ENCODE measurements at regions not wholly inside any gene's neighbourhood (a gene's known extent, or its start where the extent isn't known, plus 50 kb on each side); places are given as distances from the start of the nearest gene placed in this dataset.
"Not testable (repeated sequence)": the region's sequence is repeated elsewhere in the genome, so short reads cannot be mapped to it uniquely, and the experiment has no call there.

DNA sequence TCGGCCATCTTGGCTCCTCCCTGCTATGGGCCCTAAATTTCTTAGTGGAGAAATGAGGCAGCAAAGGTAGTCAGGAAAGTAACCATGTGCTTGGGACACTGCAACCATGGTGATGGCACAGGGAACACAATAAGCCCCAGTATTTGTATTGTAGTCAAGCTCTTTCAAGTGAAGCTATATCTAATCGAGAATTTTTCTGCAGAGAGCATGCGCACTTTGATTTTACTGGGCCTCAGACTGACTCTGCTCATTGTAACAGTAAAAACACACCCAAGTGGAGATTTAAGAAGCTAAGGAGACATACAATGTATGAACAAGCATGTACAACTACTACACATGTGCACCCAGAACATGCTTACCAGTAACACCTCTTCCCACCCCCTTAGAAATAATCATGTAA, 67.3 kb upstream of the TMEM229A start:
- no peak for TF ChIP-seq CTCF (IDR thresholded peaks at IDR 0.05; ENCODE audit: extremely low read depth, missing control alignments)
- no peak for DNase-seq (ENCODE audit: low spot score)

DNA sequence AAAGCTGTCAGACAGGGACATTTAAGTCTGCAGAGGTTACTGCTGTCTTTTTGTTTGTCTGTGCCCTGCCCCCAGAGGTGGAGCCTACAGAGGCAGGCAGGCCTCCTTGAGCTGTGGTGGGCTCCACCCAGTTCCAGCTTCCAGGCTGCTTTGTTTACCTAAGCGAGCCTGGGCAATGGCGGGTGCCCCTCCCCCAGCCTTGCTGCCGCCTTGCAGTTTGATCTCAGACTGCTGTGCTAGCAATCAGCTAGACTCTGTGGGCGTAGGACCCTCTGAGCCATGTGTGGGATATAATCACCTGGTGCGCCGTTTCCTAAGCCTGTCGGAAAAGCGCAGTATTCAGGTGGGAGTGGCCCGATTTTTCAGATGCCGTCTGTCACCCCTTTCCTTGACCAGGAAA, 66.7 kb upstream of the TMEM229A start:
- not testable (repeated sequence) for DNase-seq (ENCODE audit: low spot score)

DNA sequence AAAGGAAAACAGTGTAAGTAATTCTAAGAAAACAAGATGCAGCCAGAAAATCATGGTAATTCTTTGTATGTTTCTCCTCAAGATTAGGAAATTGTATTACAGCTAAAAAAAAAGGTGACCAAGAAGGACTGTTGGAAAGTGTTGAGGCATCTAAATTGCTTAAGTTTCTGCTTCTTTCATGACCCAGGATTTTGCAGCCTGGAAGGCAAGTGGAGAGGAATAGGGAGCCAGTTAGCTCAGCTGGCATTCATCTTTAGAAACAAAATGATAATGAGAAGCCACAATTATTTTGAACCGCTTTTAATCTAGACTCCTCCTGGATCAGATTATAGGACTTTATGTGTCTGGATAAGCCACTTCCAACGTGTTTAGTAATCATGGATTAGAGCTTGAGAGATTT, 56.8 kb upstream of the TMEM229A start:
- TF ChIP-seq CTCF (IDR thresholded peaks at IDR 0.05; ENCODE audit: extremely low read depth, missing control alignments): no peak
- DNase-seq (ENCODE audit: low spot score): no peak

DNA sequence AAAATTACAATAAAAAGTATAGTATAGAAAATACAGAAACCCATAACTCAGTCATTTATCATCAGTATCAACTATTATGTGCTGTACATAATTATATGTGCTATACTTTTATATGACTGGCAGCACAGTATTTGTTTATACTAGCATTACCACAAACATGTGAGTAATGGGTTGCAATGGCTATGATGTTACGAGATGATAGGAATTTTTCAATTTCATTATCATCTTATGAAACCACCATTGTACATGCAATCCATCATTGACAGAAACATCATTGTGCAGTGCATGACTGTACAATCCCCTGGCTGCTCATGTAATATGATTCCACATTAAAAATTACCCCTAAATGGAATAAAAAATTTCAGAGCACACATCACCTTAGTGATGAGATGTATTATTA, 55.7 kb upstream of the TMEM229A start:
- DNase-seq (ENCODE audit: low spot score): no peak
- TF ChIP-seq CTCF (IDR thresholded peaks at IDR 0.05; ENCODE audit: extremely low read depth, missing control alignments): no peak

DNA sequence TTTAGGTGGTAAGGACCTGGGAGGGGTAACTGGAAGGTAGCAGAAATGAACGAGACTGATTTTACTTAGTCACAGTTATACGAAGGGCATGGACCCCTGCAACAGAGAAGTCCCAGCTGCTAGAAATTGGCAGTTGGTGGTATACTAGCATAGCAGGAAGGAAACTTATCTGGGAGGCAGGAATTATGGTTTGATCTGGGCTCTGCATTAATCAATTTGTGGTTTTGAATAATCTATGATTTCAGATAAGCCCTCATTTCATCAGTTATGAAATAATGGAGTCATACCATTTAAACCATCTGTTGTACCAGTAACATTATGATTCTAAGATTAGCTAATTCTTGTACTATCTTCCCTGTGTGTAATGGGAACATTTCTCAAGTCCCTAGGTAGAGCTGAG, 54.0 kb upstream of the TMEM229A start:
- DNase-seq (ENCODE audit: low spot score): no peak

DNA sequence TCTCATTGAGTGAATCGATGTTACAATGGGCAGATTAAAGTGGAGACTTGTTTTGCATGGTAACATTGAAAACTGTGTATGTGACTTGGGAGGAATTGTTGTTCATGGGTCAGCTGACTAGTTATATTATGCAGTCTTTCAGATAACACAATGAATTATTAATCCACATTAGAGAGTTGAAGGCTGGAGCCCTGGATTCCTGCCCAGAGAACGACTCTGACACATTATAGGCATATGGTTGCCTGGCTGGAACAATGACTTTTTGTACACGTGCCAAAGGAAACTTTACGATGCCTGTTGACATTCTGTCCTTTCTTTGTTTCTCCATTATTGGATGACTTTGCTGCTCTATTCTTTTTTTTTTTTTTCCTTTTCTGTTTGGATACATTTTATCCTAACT, 52.3 kb upstream of the TMEM229A start:
- no peak for DNase-seq (ENCODE audit: low spot score)
- TF ChIP-seq CTCF (IDR thresholded peaks at IDR 0.05; ENCODE audit: extremely low read depth, missing control alignments): no peak

More for the DNA sequence above, 54.0 kb upstream of the TMEM229A start:
- TF ChIP-seq CTCF (IDR thresholded peaks at IDR 0.05; ENCODE audit: extremely low read depth, missing control alignments): no peak

GRCh38 chr7:124084024-124084423, 51.2 kb upstream of the TMEM229A start:
- TF ChIP-seq CTCF (IDR thresholded peaks at IDR 0.05; ENCODE audit: extremely low read depth, missing control alignments): no peak
- DNase-seq (ENCODE audit: low spot score): no peak
